C4-2B (cell line): ENCODE measurements at regions not wholly inside any gene's neighbourhood (a gene's known extent, or its start where the extent isn't known, plus 50 kb on each side); places are given as distances from the start of the nearest gene placed in this dataset.

Experiments
- CTCF ChIP-seq: fragments of 450-650 bp; conservative IDR thresholded peaks from 2 replicates; pipeline ENCODE4 v1.5.1; 2017; ENCODE audit warnings: mild to moderate bottlenecking
- ZFX ChIP-seq: fragments of 450-650 bp; IDR thresholded peaks from 2 replicates; pipeline ENCODE4 v1.6.1; 2017

GRCh38 chr7:20513341-20513740 is 102.1 kb upstream of the ABCB5 start:
- no peak for TF ChIP-seq CTCF
- TF ChIP-seq ZFX: no peak
